K562 (cell line): ENCODE measurements at regions not wholly inside any gene's neighbourhood (a gene's known extent, or its start where the extent isn't known, plus 50 kb on each side); places are given as distances from the start of the nearest gene placed in this dataset.

Experiments
- ATAC-seq: fragments of 200-7000 bp; cut with Tn5 transposase; 3 replicates; pipeline ENCODE4 v1.9.1; 2020; ENCODE audit warnings: moderate library complexity
- BruUV-seq: library from RNA; stranded (reverse); fragments of 400-500 nt; replicated peaks from 2 replicates; lab custom pipeline; 2021; lab: Mats Ljungman, UMichigan
- CTCF ChIA-PET: fragments of 300-600 bp; formaldehyde crosslinking; extraction: SDS; loops from one replicate; lab custom pipeline; 2021; ENCODE audit warnings: low intra/inter-chr PET ratio; lab: Yijun Ruan, JAX
- POLR2A ChIA-PET: fragments of 300-600, 350-650 bp; sonication (Branson Sonifier 250); formaldehyde crosslinking; extraction: SDS; loops from one replicate; lab custom pipeline; 2021; ENCODE audit warnings: antibody characterized with exemption, inconsistent platforms; lab: Yijun Ruan, JAX
- DNase-seq, 4 experiments: peaks; one replicate each; pipeline versions ENCODE4 v3.0.0 to v3.0.0-alpha.2; 2011 to 2018; ENCODE audit warnings: low spot score in 3 of 4, mixed read lengths in 3 of 4; ENCODE audit errors: extremely low read depth in 1 of 4
- FAIRE-seq: peaks from 2 replicates; lab custom pipeline; 2011; peaks lifted over from hg19 to GRCh38; lab: Jason Lieb, UNC
- H2AFZ ChIP-seq: 2 replicates; pipeline ENCODE4 v1.6.0; 2011; ENCODE audit warnings: low read depth, low read length, control low read depth, inconsistent platforms
- H3K27ac ChIP-seq: fragments of 200-600 bp; 3 replicates; pipeline ENCODE4 v1.8.0; 2011; ENCODE audit warnings: low read depth, mild to moderate bottlenecking, control low read depth, inconsistent platforms, low read length, moderate library complexity, mixed read lengths; ENCODE audit errors: extremely low read depth
- H3K27me3 ChIP-seq, 2 experiments: fragments of 300-600 bp in 1 of 2; 2 replicates in 1 of 2; 3 replicates in 1 of 2; pipeline versions ENCODE4 v1.6.0 to v1.8.0; 2011; ENCODE audit warnings: inconsistent platforms in 2 of 2, low read length in 2 of 2, mild to moderate bottlenecking in 1 of 2, mixed read lengths in 1 of 2, moderate library complexity in 1 of 2; ENCODE audit not compliant: control insufficient read depth in 2 of 2, insufficient read depth in 2 of 2
- H3K36me3 ChIP-seq: fragments of 300-600 bp; 3 replicates; pipeline ENCODE4 v1.8.0; 2011; ENCODE audit warnings: mild to moderate bottlenecking, low read length, inconsistent platforms; ENCODE audit not compliant: control insufficient read depth, insufficient read depth
- H3K4me1 ChIP-seq, 2 experiments: fragments of 200-600 bp in 1 of 2; replicated peaks in 1 of 2; 2 replicates in 1 of 2; 3 replicates in 1 of 2; pipeline versions ENCODE4 v1.5.1 to v1.8.0; 2011; ENCODE audit warnings: inconsistent platforms in 2 of 2, low read length in 2 of 2, mild to moderate bottlenecking in 1 of 2, mixed read lengths in 1 of 2, moderate library complexity in 1 of 2; ENCODE audit not compliant: control insufficient read depth in 2 of 2, insufficient read depth in 2 of 2
- H3K4me2 ChIP-seq: 2 replicates; pipeline ENCODE4 v1.6.1; 2011; ENCODE audit warnings: low read length, control low read depth, inconsistent platforms, mixed read lengths; ENCODE audit not compliant: insufficient read depth
- H3K4me3 ChIP-seq: fragments of 200-600 bp; sonication (generic), shearing (Covaris generic); 2 replicates; pipeline ENCODE4 v1.5.1; 2016; ENCODE audit warnings: control low read depth, inconsistent platforms
- H3K79me2 ChIP-seq: fragments of 200-600 bp; 3 replicates; pipeline ENCODE4 v1.8.0; 2011; ENCODE audit warnings: low read length, inconsistent platforms; ENCODE audit not compliant: control insufficient read depth, insufficient read depth
- H3K9ac ChIP-seq, 2 experiments: 2 replicates each; pipeline versions ENCODE4 v1.6.0 to v1.6.1; 2011; ENCODE audit warnings: low read depth in 2 of 2, low read length in 2 of 2, control low read depth in 1 of 2, inconsistent platforms in 1 of 2, mild to moderate bottlenecking in 1 of 2, mixed read lengths in 1 of 2; ENCODE audit not compliant: insufficient read depth in 1 of 2
- H3K9me1 ChIP-seq: one replicate; pipeline ENCODE4 v1.6.0; 2011; ENCODE audit warnings: inconsistent platforms, mild to moderate bottlenecking, low read length, moderate library complexity; ENCODE audit not compliant: control insufficient read depth, insufficient read depth
- H3K9me3 ChIP-seq: replicated peaks from 2 replicates; pipeline ENCODE4 v1.5.1; 2011; ENCODE audit warnings: low read depth, low read length, inconsistent platforms; ENCODE audit not compliant: control insufficient read depth, insufficient read depth
- H4K20me1 ChIP-seq: replicated peaks from 2 replicates; pipeline ENCODE4 v1.6.1; 2011; ENCODE audit warnings: low read length, inconsistent platforms, mixed read lengths; ENCODE audit not compliant: control insufficient read depth, insufficient read depth
- ETS1 ChIP-seq: conservative IDR thresholded peaks from 2 replicates; pipeline ENCODE4 v1.6.1; 2011; ENCODE audit warnings: low read depth, mild to moderate bottlenecking, low read length; ENCODE audit not compliant: control insufficient read depth
- HDAC1 ChIP-seq, 2 experiments: fragments of 450-650 bp; IDR thresholded peaks; 2 replicates each; pipeline ENCODE4 v1.6.1; 2016 to 2017; ENCODE audit warnings: inconsistent platforms in 1 of 2, mild to moderate bottlenecking in 1 of 2, moderate library complexity in 1 of 2
- HMGN3 ChIP-seq: IDR thresholded peaks from 2 replicates; pipeline ENCODE4 v1.6.1; 2011; ENCODE audit warnings: borderline replicate concordance, low read depth, mild to moderate bottlenecking, mixed read lengths, low read length; ENCODE audit not compliant: insufficient read length; ENCODE audit errors: extremely low read depth
- MEF2A ChIP-seq: IDR thresholded peaks from 2 replicates; pipeline ENCODE4 v1.6.1; 2011; ENCODE audit warnings: low read depth, mild to moderate bottlenecking, low read length, moderate library complexity; ENCODE audit not compliant: control insufficient read depth
- NFE2 ChIP-seq: IDR thresholded peaks from 2 replicates; pipeline ENCODE4 v1.6.1; 2014; ENCODE audit warnings: antibody characterized with exemption, low read depth
- PPARD ChIP-seq: fragments of 250-450 bp; sonication (Bioruptor Pico); IDR thresholded peaks from 2 replicates; pipeline ENCODE4 v1.8.0; 2022; ENCODE audit warnings: inconsistent platforms, mild to moderate bottlenecking, moderate library complexity
- SIRT6 ChIP-seq: IDR thresholded peaks from one replicate; pipeline ENCODE4 v1.6.1; 2012; ENCODE audit warnings: low read depth, mild to moderate bottlenecking, control low read depth, inconsistent platforms, low read length, moderate library complexity
- VEZF1 ChIP-seq: fragments of 200-800 bp; sonication (Bioruptor generic); IDR thresholded peaks from 2 replicates; pipeline ENCODE4 v1.6.1; 2017; ENCODE audit warnings: missing genetic modification characterization, missing compliant biosample characterization
- ZBTB40 ChIP-seq, 2 experiments: fragments of 450-650 bp in 1 of 2; sonication (generic) in 1 of 2; formaldehyde crosslinking in 1 of 2; IDR thresholded peaks; 2 replicates each; pipeline versions ENCODE4 v1.7.1 to v1.9.0; 2016 to 2022; ENCODE audit warnings: inconsistent platforms in 1 of 2, mild to moderate bottlenecking in 1 of 2, missing genetic modification reagents in 1 of 2
- WGBS: fragments of 100-300 bp; shearing (Covaris generic); methylation state at CpG from one replicate; pipeline ENCODE4 v1.1.6; 2016; ENCODE audit warnings: low coverage, mixed read lengths; ENCODE audit not compliant: insufficient coverage; ENCODE audit errors: missing lambda C conversion rate; 5-methylcytosine and 5-hydroxymethylcytosine counted together
- in situ Hi-C: fragments of 300-500 bp; cut with MboI; formaldehyde crosslinking; loops from 4 replicates; pipeline ENCODE4 v1.15.0; 2018; ENCODE audit warnings: inconsistent platforms, mixed read lengths
- intact Hi-C: fragments of 100-400 bp; cut with micrococcal nuclease; formaldehyde crosslinking; loops from 2 replicates; pipeline ENCODE4 v1.14.2; 2022

- Histone ChIP-seq H2AFZ (no peak overlapping the region), H3K9ac (peak overlapping the region; percentile 83 to 98), H3K9me1 (no peaks in the 10 kb centered on the region), H3K4me2 (peak overlapping the region; percentile 92), H3K4me1 (peaks cover 12 to 22% of the 10 kb centered on the region in 2 experiments; a peak in 4 of 5 replicates), H3K27me3 (no peaks in the 10 kb centered on the region), H3K9me3 (no peaks in the 10 kb centered on the region), H4K20me1 (peaks cover 28% of the 10 kb centered on the region), H3K27ac (peak overlapping the region; percentile 85), H3K36me3 (peaks cover 11% of the 10 kb centered on the region), H3K79me2 (peaks cover 56% of the 10 kb centered on the region), H3K4me3 (peak overlapping the region; percentile 65)
- DNase-seq: peak; percentile 50 to 83 (median 62)
- ChIA-PET POLR2A (interaction anchor here (0.5 to 10.4 kb wide), 45 partner anchors 10 to 1736 kb away, joined by 3 to 465 read pairs (median 8); partner anchors contain the start of gene HFE), CTCF (no interaction called here)
- intact Hi-C loops (loop anchor here (1.0 to 2.0 kb wide), 8 partner anchors 33 to 990 kb away; a partner anchor contains a TSS), in situ Hi-C loops (no loop called here)
- WGBS: under 1% methylated on average over 18 of the region's 18 CpGs
- BruUV-seq: no TSS peak
- peak; percentile 39 for ATAC-seq
- no peak for FAIRE-seq
- peak; percentile 40; the same call in 1 of the 2 replicates for TF ChIP-seq MEF2A
- no peak for TF ChIP-seq NFE2
- TF ChIP-seq HDAC1 (IDR thresholded peaks at IDR 0.05): 0 out of 4 replicates have a peak, but pooled peaks have one; percentile 1 to 8
- no peak for TF ChIP-seq HMGN3
- no peak for TF ChIP-seq ZBTB40 (IDR thresholded peaks at IDR 0.05)
- peak; percentile 6; the same call in 1 of the 2 replicates for TF ChIP-seq ZBTB40 (CRISPR knock-in tag; IDR thresholded peaks at IDR 0.05)
- 0 out of 2 replicates have a peak, but pooled peaks have one; percentile 0 for TF ChIP-seq VEZF1 (CRISPR knock-in tag)
- no peak for TF ChIP-seq PPARD (CRISPR knock-in tag)
- peak; percentile 97 for TF ChIP-seq SIRT6
- TF ChIP-seq ETS1: peak; percentile 87; the same call in 1 of the 2 replicates
Observed at GRCh38 chr6:26156850-26157250, 69.6 kb downstream of the HFE start.
